M059J (cell line): ENCODE measurements at regions not wholly inside any gene's neighbourhood (a gene's known extent, or its start where the extent isn't known, plus 50 kb on each side); places are given as distances from the start of the nearest gene placed in this dataset.
"Not testable (repeated sequence)": the region's sequence is repeated elsewhere in the genome, so short reads cannot be mapped to it uniquely, and the experiment has no call there.

Experiments used
- DNase-seq: peaks from one replicate; pipeline ENCODE4 v3.0.0-alpha.2; 2012; ENCODE audit warnings: low read depth

- DNase-seq: no peak
These were observed 435.3 kb downstream of the MDFIC start for GRCh38 chr7:115356999-115357702.

- DNase-seq: peak; percentile 3
These were observed 434.3 kb downstream of the MDFIC start for GRCh38 chr7:115356139-115356746.

DNA sequence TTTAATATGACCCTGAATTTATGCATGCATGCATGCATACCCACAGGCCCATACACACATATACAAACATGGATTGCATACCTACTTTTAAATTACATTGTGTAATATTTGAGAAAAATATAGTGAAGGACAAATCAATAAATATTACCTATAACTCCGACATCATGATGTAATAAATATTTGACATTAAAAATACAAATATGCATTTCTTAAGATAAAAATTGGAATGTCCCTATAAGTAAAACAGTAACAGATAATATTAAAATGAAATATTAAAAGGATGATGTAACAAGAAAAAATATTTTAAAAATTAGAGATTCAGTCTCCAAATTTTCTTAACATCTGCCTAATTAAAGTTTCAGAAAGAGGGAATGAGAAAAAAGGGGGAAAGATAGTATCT lies 433.0 kb downstream of the MDFIC start:
- DNase-seq: no peak

DNA sequence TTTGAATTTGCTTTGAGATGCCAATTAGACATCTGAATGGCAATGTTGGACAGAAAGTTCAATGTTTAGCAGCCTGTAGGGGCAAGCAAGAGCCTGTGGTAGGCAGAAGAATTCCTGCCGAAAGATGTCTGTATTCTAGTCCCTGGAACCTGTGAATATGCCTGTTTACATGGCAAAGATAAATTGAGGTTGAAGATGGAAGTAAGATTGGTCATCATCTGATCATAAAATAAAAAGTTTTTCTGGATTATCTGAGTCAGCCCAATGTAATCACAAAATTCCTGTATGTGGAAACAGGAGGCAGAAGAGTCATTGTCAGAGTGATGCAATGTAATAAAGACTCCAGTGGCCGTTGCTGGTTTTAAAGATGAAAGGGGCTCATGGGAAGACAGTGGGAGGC lies 430.5 kb downstream of the MDFIC start:
- DNase-seq: no peak

GRCh38 chr7:115350764-115351163 lies 428.9 kb downstream of the MDFIC start:
- no peak for DNase-seq

DNA sequence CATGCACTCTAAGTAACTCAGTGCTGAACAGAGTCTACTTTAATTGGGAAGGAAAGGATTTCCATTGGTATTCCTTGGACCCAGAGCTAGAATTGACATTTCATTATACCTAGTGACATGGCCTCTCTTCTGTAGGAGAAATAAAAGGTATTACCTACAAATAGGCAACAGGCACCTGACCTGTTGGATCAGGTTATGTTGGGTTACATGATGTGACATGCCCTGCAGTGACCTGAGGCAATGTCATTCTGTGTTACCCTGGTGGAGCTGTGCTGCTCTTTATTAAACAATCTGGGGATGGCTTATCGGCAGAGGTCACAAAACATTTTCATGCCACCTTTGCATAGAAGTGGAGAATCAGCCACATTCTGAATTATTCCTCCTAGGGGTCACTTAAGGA lies 427.7 kb downstream of the MDFIC start:
- no peak for DNase-seq

GRCh38 chr7:115346685-115347084 lies 424.8 kb downstream of the MDFIC start:
- no peak for DNase-seq

DNA sequence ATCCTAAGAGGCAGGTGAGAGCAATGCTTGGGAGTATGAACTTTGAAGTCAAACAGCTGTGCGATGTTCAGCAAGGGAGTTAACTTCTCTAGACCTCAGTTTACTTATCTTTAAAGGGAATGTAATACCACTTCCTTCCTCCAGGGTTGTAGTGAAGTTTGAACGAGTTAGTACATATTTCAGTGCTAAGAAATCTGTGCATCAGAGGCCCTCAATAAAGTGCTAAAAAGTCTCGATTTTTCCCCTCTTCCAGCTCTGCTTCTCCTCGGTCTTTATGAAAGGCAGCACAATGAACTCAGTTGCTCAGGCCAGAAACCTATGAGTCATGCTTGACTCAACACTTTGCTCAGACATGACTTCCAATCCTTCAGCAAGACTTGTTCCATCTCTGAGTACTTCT lies 418.9 kb downstream of the MDFIC start:
- peak; percentile 51 for DNase-seq

- no peak for DNase-seq
These were observed 416.1 kb downstream of the MDFIC start for GRCh38 chr7:115338016-115338415.

DNA sequence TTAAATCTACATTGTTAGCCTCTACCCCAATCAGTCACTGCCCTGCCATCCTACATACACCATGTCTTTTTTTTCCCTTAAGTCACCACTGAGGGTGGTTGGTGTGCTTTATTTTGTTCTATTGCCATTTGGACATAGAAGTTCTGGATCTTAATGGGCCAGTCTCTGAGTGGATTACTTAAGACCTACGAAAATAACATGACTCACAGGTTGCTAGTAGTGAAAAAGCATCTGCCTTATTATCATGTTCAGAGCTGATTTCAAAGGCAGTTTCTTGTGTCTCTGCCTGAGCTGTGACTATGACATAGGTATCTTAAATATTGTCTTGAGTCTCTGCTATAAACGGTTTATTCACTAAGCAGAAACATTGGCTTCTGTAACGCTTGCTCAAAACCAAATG lies 410.8 kb downstream of the MDFIC start:
- DNase-seq: no peak

DNA sequence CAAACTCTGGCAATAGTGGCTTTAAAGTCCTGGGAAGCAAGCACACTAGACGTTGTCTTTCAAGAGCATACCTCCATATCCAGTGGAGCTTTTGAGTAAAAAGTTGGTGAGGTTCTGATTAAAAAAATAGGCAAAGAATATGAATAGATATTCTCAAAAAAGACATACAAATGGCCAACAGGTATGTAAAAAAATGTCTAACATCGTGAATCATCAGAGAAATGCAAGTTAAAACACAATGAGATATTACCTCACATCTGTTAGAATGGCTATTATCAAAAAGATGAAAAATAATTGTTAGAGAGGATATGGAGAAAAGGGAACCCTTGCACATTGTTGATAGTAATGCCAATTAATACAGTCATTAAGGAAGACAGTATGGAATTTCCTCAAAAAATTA lies 407.1 kb downstream of the MDFIC start:
- no peak for DNase-seq

GRCh38 chr7:115328018-115328417 lies 406.1 kb downstream of the MDFIC start:
- no peak for DNase-seq

GRCh38 chr7:115327326-115327725 lies 405.4 kb downstream of the MDFIC start:
- DNase-seq: no peak

DNA sequence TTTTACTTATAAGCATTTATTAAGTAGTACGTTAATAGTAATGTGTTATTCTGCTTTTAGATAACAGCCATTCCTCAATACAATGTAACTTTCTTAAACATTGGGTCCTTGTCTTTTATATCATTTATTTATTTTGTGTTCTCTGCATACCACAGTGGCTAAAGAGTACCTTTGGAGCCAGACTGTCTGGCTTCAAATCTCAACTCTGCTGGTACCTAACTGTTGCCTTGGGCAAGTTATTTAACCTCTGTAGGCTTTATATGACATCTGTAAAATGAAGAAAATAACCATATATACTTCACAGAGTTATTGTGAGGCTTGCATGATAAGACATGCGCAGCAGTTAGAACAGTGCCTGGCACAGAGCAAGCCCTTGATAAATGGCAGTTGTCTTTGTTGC lies 397.6 kb downstream of the MDFIC start:
- DNase-seq: no peak

DNA sequence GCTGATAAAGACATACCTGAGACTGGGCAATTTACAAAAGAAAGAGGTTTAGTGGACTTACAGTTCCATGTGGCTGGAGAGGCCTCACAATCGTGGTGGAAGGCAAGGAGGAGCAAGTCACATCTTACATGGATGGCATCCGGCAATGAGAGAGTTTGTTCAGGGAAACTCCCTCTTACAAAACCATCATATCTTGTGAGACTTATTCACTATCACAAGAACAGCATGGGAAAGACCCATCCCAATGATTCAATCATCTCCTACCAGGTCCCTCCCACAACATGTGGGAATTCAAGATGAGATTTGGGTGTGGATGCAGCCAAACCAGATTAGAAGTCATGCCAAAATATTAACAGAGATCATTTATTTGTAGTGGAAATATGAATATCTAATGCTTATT lies 388.4 kb downstream of the MDFIC start:
- DNase-seq: not testable (repeated sequence)

DNA sequence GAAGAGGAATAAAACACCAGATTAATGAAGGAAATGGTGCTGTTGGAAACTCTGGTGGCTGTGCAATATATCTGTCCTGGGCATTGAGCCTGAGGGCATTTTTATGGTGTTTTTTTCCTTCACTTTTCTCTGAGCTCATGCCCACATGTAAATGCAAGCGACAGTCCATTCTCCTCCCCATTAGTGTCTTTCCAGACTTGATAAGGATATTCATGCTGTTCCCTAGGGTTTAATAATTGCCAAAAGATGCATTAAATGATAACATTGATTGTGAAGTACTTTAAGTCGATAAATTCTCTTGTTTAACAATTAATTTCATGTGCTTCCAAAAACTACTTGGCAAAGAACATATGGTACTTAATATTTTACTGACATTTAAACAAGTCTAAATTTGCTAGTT lies 384.7 kb downstream of the MDFIC start:
- no peak for DNase-seq

DNA sequence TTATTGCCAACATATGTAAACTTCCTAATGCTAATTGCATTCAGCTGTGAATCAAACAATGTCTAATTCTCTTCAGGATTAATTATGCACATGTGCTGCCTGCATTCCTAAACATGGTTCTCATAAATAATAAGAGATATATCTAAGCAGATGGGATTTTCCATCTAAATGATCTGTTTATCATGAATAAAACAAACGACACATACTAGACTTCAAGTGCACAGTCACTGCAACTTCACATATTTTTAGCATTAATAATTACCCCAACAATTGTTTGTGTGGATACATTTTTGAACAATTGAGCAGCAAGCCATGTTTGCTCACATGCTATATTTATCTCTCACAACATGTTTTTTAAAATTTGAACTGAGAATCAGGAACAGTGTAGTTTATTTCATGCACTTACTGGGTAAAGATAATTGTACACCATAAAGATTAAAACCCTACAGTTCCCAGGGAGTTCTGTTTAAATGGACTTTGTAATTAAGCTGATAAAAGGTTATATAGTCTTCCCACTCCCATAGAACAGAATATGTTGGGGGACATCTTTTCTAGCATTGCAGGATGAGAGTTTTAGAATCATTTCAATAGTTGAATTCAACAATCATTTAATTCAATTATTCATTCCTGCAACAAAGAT lies 378.5 kb downstream of the MDFIC start:
- no peak for DNase-seq

DNA sequence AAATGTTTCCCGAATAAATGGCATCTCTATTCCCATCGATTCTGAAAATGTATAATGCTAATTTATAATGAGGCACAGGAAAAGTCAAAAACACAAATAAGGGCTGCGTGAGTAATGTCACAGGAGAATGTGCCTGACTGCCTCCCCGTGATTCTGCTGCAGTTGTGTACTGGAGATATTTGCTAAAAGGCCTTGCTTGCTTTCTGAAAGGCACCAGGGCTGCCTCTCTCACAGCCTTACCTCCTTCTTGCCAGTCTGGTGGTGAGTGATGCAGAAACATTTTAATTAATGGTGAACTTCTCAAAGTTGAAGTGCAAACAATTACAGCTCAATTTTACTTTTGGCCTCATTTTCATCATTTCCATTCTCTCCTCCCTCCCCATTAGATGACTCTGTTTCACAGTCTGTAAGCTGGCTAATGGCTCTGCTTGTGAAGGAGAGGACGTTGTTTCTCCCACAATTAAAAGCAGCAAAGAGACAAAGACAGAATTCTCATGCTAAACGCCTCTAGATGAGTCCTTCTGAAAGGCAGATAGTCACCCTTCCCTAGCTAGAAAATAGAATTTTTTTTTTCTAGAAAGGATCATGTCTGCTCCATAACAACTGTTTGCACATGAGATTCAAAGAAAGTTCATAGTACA lies 377.6 kb downstream of the MDFIC start:
- no peak for DNase-seq

DNA sequence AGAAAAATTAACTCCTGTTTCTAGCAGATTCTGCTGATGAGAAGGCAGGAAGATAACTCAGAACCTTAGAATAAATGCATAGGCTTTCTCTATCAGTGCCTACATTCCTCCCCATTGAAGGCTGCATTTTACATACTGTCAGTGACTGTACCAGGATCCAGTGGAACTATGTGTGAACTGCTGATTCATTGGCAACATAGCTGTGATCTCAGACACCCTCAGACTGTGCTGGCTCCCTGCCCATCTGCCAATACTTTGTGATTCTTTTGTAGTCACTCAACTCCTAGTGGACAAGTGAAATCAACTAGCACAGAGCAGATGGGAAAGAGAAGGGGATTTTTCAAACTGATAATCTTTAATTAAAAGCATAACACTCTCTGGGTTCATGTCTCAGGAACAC lies 375.8 kb downstream of the MDFIC start:
- DNase-seq: peak; percentile 2

- no peak for DNase-seq
These were observed 371.8 kb downstream of the MDFIC start for GRCh38 chr7:115293628-115294240.

GRCh38 chr7:115292381-115292780 lies 370.5 kb downstream of the MDFIC start:
- no peak for DNase-seq

- DNase-seq: no peak
These were observed 368.1 kb downstream of the MDFIC start for GRCh38 chr7:115289971-115290370.
